C4-2B (cell line): ENCODE measurements at regions not wholly inside any gene's neighbourhood (a gene's known extent, or its start where the extent isn't known, plus 50 kb on each side); places are given as distances from the start of the nearest gene placed in this dataset.

ENCODE experiments used
- ZFX ChIP-seq: fragments of 450-650 bp; IDR thresholded peaks from 2 replicates; pipeline ENCODE4 v1.6.1; 2017
- TF ChIP-seq, protein P1 (sequence below): fragments of 450-650 bp; conservative IDR thresholded peaks from 2 replicates; pipeline ENCODE4 v1.5.1; 2017; ENCODE audit warnings: mild to moderate bottlenecking

- TF ChIP-seq, protein P1, sequence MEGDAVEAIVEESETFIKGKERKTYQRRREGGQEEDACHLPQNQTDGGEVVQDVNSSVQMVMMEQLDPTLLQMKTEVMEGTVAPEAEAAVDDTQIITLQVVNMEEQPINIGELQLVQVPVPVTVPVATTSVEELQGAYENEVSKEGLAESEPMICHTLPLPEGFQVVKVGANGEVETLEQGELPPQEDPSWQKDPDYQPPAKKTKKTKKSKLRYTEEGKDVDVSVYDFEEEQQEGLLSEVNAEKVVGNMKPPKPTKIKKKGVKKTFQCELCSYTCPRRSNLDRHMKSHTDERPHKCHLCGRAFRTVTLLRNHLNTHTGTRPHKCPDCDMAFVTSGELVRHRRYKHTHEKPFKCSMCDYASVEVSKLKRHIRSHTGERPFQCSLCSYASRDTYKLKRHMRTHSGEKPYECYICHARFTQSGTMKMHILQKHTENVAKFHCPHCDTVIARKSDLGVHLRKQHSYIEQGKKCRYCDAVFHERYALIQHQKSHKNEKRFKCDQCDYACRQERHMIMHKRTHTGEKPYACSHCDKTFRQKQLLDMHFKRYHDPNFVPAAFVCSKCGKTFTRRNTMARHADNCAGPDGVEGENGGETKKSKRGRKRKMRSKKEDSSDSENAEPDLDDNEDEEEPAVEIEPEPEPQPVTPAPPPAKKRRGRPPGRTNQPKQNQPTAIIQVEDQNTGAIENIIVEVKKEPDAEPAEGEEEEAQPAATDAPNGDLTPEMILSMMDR: no peak
- no peak for TF ChIP-seq ZFX
Measured at GRCh38 chr14:38786921-38787320, 316.1 kb downstream of the SEC23A start.
